ENCODE measurements at regions not wholly inside any gene's neighbourhood (a gene's known extent, or its start where the extent isn't known, plus 50 kb on each side); places are given as distances from the start of the nearest gene placed in this dataset.
"Not testable (repeated sequence)": the region's sequence is repeated elsewhere in the genome, so short reads cannot be mapped to it uniquely, and the experiment has no call there.

DNA sequence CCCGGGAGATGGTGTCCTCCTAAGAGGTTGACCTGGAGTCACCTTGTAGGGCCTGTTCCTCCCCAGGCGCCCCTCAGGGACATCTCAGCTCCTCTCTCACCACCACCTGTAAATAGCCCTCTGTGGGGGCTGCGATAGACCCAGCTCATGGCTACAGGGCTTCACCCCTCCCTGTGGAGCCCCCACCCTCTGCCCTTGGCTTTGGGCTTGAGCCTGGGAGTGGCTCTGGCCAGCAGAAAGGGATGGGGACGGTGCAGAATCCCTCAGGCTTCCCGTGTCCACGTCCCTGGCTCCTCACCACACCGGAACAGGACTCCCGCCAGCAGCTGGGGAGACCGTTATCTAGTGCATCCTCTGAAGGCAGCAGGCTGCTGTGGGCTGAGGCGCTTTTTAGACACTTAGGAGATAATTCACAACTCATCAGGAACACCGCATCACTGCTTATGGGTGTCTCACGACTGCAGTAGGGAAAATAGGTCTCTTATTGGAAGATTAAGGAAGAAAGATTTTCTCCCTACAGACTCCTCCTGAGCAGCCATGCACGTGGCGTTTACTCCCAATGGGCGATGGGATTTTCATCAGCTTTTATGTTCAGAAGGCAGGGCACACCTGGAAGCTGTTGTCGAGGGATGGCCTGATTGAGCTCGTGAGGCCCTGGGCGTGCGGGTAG, 253.1 kb downstream of the ADGRD1 start:
- not testable (repeated sequence) for TF ChIP-seq EP300, POLR2A, POLR2AphosphoS5 (IDR thresholded peaks at IDR 0.05)
- TF ChIP-seq, protein P1, sequence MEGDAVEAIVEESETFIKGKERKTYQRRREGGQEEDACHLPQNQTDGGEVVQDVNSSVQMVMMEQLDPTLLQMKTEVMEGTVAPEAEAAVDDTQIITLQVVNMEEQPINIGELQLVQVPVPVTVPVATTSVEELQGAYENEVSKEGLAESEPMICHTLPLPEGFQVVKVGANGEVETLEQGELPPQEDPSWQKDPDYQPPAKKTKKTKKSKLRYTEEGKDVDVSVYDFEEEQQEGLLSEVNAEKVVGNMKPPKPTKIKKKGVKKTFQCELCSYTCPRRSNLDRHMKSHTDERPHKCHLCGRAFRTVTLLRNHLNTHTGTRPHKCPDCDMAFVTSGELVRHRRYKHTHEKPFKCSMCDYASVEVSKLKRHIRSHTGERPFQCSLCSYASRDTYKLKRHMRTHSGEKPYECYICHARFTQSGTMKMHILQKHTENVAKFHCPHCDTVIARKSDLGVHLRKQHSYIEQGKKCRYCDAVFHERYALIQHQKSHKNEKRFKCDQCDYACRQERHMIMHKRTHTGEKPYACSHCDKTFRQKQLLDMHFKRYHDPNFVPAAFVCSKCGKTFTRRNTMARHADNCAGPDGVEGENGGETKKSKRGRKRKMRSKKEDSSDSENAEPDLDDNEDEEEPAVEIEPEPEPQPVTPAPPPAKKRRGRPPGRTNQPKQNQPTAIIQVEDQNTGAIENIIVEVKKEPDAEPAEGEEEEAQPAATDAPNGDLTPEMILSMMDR (IDR thresholded peaks at IDR 0.05): not testable (repeated sequence)
